Spleen (tissue), 11 donors: ENCODE measurements at regions not wholly inside any gene's neighbourhood (a gene's known extent, or its start where the extent isn't known, plus 50 kb on each side); places are given as distances from the start of the nearest gene placed in this dataset.

Source experiments
- DNase-seq: peaks from one replicate; pipeline ENCODE4 v3.0.0-alpha.2; 2020
- H3K27ac ChIP-seq, 8 donors: fragments of 200-600 bp; sonication (generic) in 7 of 8; 1 replicate in 4 of 8; 2 replicates in 4 of 8; pipeline versions ENCODE4 v1.5.0 to v1.8.0; 2016 to 2021; ENCODE audit warnings: inconsistent platforms in 4 of 8, mild to moderate bottlenecking in 4 of 8, moderate library complexity in 1 of 8
- H3K27me3 ChIP-seq, 7 donors: fragments of 200-600 bp; sonication (generic) in 6 of 7; replicated peaks in 1 of 7; 1 replicate in 4 of 7; 2 replicates in 3 of 7; pipeline versions ENCODE4 v1.5.0 to v1.8.0; 2016 to 2021; ENCODE audit warnings: inconsistent platforms in 3 of 7, mild to moderate bottlenecking in 1 of 7
- H3K36me3 ChIP-seq, 6 donors: fragments of 200-600 bp; sonication (generic) in 5 of 6; 1 replicate in 4 of 6; 2 replicates in 2 of 6; pipeline versions ENCODE4 v1.5.0 to v1.8.0; 2016 to 2021; ENCODE audit warnings: inconsistent platforms in 2 of 6
- H3K4me1 ChIP-seq, 6 donors: fragments of 200-600 bp; sonication (generic) in 5 of 6; 1 replicate in 3 of 6; 2 replicates in 3 of 6; pipeline versions ENCODE4 v1.5.0 to v1.8.0; 2016 to 2021; ENCODE audit warnings: inconsistent platforms in 3 of 6
- H3K4me3 ChIP-seq, 8 donors: fragments of 200-600 bp; sonication (generic) in 7 of 8; 1 replicate in 4 of 8; 2 replicates in 4 of 8; pipeline versions ENCODE4 v1.5.0 to v1.8.0; 2016 to 2021; ENCODE audit warnings: inconsistent platforms in 4 of 8, mild to moderate bottlenecking in 4 of 8, moderate library complexity in 2 of 8
- H3K9me3 ChIP-seq, 8 donors: fragments of 200-600 bp; sonication (generic) in 7 of 8; 1 replicate in 4 of 8; 2 replicates in 4 of 8; pipeline versions ENCODE4 v1.5.0 to v1.8.0; 2016 to 2021; ENCODE audit warnings: inconsistent platforms in 4 of 8
- POLR2A ChIP-seq, 3 donors: fragments of 450-650 bp; IDR thresholded peaks; one replicate each; pipeline ENCODE4 v1.5.1; 2017; ENCODE audit warnings: antibody characterized with exemption in 3 of 3, mild to moderate bottlenecking in 1 of 3
- POLR2AphosphoS5 ChIP-seq, 3 donors: sonication (generic); formaldehyde crosslinking; IDR thresholded peaks; one replicate each; pipeline ENCODE4 v1.5.1; 2017; ENCODE audit warnings: antibody characterized with exemption in 3 of 3
- WGBS, 5 donors: extraction: QIAGEN DNeasy Blood & Tissue Kit in 3 of 5; methylation state at CpG; one replicate each; pipeline versions ENCODE4 v1.1.5 to v1.1.7; 2013 to 2018; 5-methylcytosine and 5-hydroxymethylcytosine counted together
- intact Hi-C: fragments of 100-400 bp; cut with DNase I; formaldehyde crosslinking; loops from one replicate; pipeline ENCODE4 v1.15.0; 2023; ENCODE audit warnings: low total_unique reads
- TF ChIP-seq, protein P1 (sequence below), 11 experiments: fragments of 200-600 bp in 7 of 11; fragments of 450-650 bp in 4 of 11; sonication (generic) in 4 of 11; IDR thresholded peaks in 8 of 11; conservative IDR thresholded peaks in 3 of 11; 1 replicate in 7 of 11; 2 replicates in 4 of 11; pipeline versions ENCODE4 v1.4.0 to v1.8.0; 2016 to 2021; ENCODE audit warnings: antibody characterized with exemption in 11 of 11, inconsistent platforms in 4 of 11, mild to moderate bottlenecking in 1 of 11
- donor health status: healthy with polysubstance abuse.
- donor health status: DM: no; HTN: no; CAD: no; lungs with moderate emphysema.
- donor health status: DM: no; HTN: no; CAD: no.
- donor health status: Bipolar disorder and iron deficiency.
- donor health status: healthy.
- donor health status: DM: no; HTN: no; CAD: no.
- donor health status: DM: yes; HTN: yes; CAD: no.

DNA sequence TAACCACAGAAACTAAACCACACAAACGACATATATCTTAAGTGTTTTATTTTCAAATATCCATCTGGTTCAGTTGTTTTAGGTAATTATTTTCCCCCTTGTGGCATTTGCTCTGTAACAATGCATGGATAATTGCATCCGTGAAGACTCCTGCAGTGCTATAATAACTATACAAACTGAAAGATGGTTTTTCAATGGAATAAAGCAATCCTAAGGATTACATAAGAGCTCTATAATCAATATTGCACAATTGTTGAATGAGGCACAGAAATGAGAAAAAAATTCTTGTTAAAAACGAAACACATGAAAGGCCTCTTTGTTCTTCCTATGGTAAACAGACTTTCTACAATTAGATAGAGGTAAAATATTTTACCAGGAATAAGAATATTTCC lies 446.0 kb upstream of the EPHA3 start:
- WGBS, 5 donors: 60 to 66% (median 65%) methylated on average over 3 of the region's 3 CpGs

DNA sequence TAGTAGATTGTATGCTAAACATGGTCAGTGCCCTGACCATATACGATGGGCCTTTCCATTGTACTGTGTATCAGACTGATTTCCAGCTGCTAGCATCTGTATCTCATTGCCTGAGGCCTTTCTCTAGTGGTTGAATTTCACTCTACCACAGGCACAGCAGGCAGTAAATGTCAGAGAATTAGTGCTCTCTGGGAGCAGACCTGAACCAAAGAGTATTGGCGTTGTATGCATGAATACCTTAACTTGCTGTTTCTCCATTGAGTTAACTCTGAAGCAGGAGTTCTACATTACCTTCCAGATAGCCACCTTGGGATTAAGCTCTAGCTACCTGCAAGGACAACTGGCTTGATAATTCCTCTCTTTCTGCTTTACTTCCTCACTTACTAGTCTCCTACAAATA lies 439.2 kb upstream of the EPHA3 start:
- TF ChIP-seq, protein P1, sequence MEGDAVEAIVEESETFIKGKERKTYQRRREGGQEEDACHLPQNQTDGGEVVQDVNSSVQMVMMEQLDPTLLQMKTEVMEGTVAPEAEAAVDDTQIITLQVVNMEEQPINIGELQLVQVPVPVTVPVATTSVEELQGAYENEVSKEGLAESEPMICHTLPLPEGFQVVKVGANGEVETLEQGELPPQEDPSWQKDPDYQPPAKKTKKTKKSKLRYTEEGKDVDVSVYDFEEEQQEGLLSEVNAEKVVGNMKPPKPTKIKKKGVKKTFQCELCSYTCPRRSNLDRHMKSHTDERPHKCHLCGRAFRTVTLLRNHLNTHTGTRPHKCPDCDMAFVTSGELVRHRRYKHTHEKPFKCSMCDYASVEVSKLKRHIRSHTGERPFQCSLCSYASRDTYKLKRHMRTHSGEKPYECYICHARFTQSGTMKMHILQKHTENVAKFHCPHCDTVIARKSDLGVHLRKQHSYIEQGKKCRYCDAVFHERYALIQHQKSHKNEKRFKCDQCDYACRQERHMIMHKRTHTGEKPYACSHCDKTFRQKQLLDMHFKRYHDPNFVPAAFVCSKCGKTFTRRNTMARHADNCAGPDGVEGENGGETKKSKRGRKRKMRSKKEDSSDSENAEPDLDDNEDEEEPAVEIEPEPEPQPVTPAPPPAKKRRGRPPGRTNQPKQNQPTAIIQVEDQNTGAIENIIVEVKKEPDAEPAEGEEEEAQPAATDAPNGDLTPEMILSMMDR (IDR thresholded peaks at IDR 0.05 in 8 of 11, conservative IDR thresholded peaks at IDR 0.05 in 3 of 11): no peak
- no peak for TF ChIP-seq POLR2AphosphoS5 (IDR thresholded peaks at IDR 0.05)
- no peak for TF ChIP-seq POLR2A (IDR thresholded peaks at IDR 0.05)
- 84 to 97% (median 89%) methylated on average over 2 of the region's 2 CpGs for WGBS, 5 donors
- intact Hi-C loops: no loop called here
- H3K27ac ChIP-seq: no peak overlapping the region
- H3K9me3 ChIP-seq: no peaks in the 10 kb centered on the region
- no peaks in the 10 kb centered on the region for H3K4me1 ChIP-seq
- DNase-seq: no peak
- no peaks in the 10 kb centered on the region for H3K36me3 ChIP-seq
- no peaks in the 10 kb centered on the region for H3K27me3 ChIP-seq
- H3K4me3 ChIP-seq: no peak overlapping the region

More for the DNA sequence above, 446.0 kb upstream of the EPHA3 start:
- Histone ChIP-seq H3K4me1 (no peaks in the 10 kb centered on the region), H3K27ac (no peak overlapping the region), H3K27me3 (no peaks in the 10 kb centered on the region), H3K9me3 (peaks cover 0 to 10% (median 0%) of the 10 kb centered on the region in 8 donors), H3K36me3 (no peaks in the 10 kb centered on the region), H3K4me3 (no peak overlapping the region)
- TF ChIP-seq POLR2AphosphoS5 (IDR thresholded peaks at IDR 0.05) (no peak), POLR2A (IDR thresholded peaks at IDR 0.05) (no peak)
- TF ChIP-seq, protein P1 (IDR thresholded peaks at IDR 0.05 in 8 of 11, conservative IDR thresholded peaks at IDR 0.05 in 3 of 11): no peak
- intact Hi-C loops: no loop called here
- DNase-seq: no peak

DNA sequence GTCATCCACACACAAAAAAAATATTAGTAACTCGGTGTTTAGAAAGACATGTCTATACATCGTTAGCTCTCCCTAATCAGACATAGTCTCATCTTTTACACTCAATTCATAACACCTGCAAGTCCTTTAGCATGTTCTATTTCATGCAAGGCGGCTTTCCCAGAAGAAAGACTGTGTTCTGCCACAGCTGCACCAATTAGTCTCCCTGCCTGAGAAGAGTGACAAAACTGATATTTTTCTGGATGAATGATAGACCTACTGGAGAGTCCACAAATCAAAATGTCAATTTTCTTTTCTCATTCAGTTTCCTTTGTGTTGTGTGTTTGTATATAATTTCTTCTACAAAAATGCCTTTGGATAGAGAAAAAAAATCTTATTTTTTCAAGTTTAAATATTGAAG lies 435.8 kb upstream of the EPHA3 start:
- no peak for DNase-seq
- Histone ChIP-seq H3K36me3 (no peaks in the 10 kb centered on the region), H3K9me3 (no peaks in the 10 kb centered on the region), H3K4me1 (no peaks in the 10 kb centered on the region), H3K27me3 (no peaks in the 10 kb centered on the region), H3K4me3 (no peak overlapping the region), H3K27ac (no peak overlapping the region)
- no peak for TF ChIP-seq POLR2AphosphoS5 (IDR thresholded peaks at IDR 0.05)
- no peak for TF ChIP-seq POLR2A (IDR thresholded peaks at IDR 0.05)
- TF ChIP-seq, protein P1 (IDR thresholded peaks at IDR 0.05 in 8 of 11, conservative IDR thresholded peaks at IDR 0.05 in 3 of 11): no peak
- WGBS, 5 donors: 75 to 89% (median 87%) methylated on average over 3 of the region's 3 CpGs
- intact Hi-C loops: no loop called here

DNA sequence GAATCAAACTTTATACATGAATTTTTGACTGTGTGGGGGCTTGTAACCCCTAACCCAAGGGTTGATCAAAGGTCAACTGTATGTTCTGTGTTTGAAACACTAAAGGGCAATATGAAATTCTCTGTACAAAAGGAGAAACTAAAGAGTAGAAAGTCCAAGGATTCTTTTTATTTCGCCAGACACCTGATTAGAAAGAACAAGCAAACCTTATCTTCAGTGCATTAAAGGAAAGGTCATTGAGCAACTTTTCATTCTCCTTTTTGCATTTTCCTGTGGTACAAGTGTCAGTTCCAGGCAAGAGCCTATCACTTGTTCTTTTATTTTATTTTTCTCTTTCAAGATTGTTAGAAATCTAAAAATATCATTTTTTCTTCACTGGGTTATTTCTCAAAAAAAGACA lies 430.1 kb upstream of the EPHA3 start:
- no peaks in the 10 kb centered on the region for H3K36me3 ChIP-seq
- no peaks in the 10 kb centered on the region for H3K4me1 ChIP-seq
- H3K27me3 ChIP-seq: no peaks in the 10 kb centered on the region
- no peak for DNase-seq
- 68 to 79% (median 76%) methylated on average over 1 of the region's 1 CpG for WGBS, 5 donors
- no peaks in the 10 kb centered on the region for H3K9me3 ChIP-seq
- H3K4me3 ChIP-seq: no peak overlapping the region
- intact Hi-C loops: no loop called here
- TF ChIP-seq POLR2A (IDR thresholded peaks at IDR 0.05): no peak
- TF ChIP-seq, protein P1 (IDR thresholded peaks at IDR 0.05 in 8 of 11, conservative IDR thresholded peaks at IDR 0.05 in 3 of 11): no peak
- no peak for TF ChIP-seq POLR2AphosphoS5 (IDR thresholded peaks at IDR 0.05)
- H3K27ac ChIP-seq: no peak overlapping the region
